Caco-2 (cell line): ENCODE measurements at regions not wholly inside any gene's neighbourhood (a gene's known extent, or its start where the extent isn't known, plus 50 kb on each side); places are given as distances from the start of the nearest gene placed in this dataset.

Source experiments
- BruUV-seq: library from RNA; stranded (reverse); fragments of 400-500 nt; replicated peaks from 2 replicates; lab custom pipeline; 2021; lab: Mats Ljungman, UMichigan
- CTCF ChIA-PET: fragments of 300-600 bp; sonication (Branson Sonifier 250); formaldehyde crosslinking; loops from one replicate; lab custom pipeline; 2022; ENCODE audit warnings: antibody characterized with exemption; lab: Charles Lee
- POLR2A ChIA-PET: fragments of 300-600 bp; sonication (Branson Sonifier 250); formaldehyde crosslinking; loops from one replicate; lab custom pipeline; 2022; ENCODE audit warnings: antibody characterized with exemption; lab: Charles Lee
- DNase-seq, 2 experiments: peaks; one replicate each; pipeline versions ENCODE4 v3.0.0 to v3.0.0-alpha.2; 2020 to 2022
- H3K27me3 ChIP-seq: replicated peaks from 2 replicates; pipeline ENCODE4 v1.6.0; 2011; ENCODE audit warnings: low read length; ENCODE audit not compliant: control insufficient read depth, insufficient read depth
- H3K36me3 ChIP-seq: 2 replicates; pipeline ENCODE4 v1.5.1; 2011; ENCODE audit warnings: low read length; ENCODE audit not compliant: control insufficient read depth, insufficient read depth
- H3K4me1 ChIP-seq: fragments of 250-450 bp; sonication (Bioruptor Pico); 2 replicates; pipeline ENCODE4 v1.5.1; 2020; ENCODE audit warnings: mild to moderate bottlenecking
- H3K4me3 ChIP-seq: 2 replicates; pipeline ENCODE4 v1.5.1; 2011; ENCODE audit warnings: low read depth, mild to moderate bottlenecking, control low read depth, low read length
- H3K9me3 ChIP-seq: fragments of 250-450 bp; sonication (Bioruptor Pico); 2 replicates; pipeline ENCODE4 v1.5.1; 2020; ENCODE audit warnings: mild to moderate bottlenecking, moderate library complexity
- H3K27ac Mint-ChIP-seq: one replicate; pipeline ENCODE4 v1.8.0; 2022; ENCODE audit warnings: mixed read lengths; ENCODE audit not compliant: unreplicated experiment
- H3K27me3 Mint-ChIP-seq: one replicate; pipeline ENCODE4 v1.8.0; 2022; ENCODE audit warnings: mixed read lengths; ENCODE audit not compliant: insufficient read depth, unreplicated experiment
- H3K36me3 Mint-ChIP-seq: one replicate; pipeline ENCODE4 v1.8.0; 2022; ENCODE audit warnings: mild to moderate bottlenecking, mixed read lengths; ENCODE audit not compliant: insufficient read depth, unreplicated experiment
- H3K4me1 Mint-ChIP-seq: one replicate; pipeline ENCODE4 v1.8.0; 2022; ENCODE audit warnings: low read depth, mixed read lengths; ENCODE audit not compliant: unreplicated experiment
- H3K4me3 Mint-ChIP-seq: one replicate; pipeline ENCODE4 v1.8.0; 2022; ENCODE audit warnings: mild to moderate bottlenecking, moderate library complexity, mixed read lengths; ENCODE audit not compliant: unreplicated experiment
- H3K9me3 Mint-ChIP-seq: one replicate; pipeline ENCODE4 v1.8.0; 2022; ENCODE audit warnings: mixed read lengths; ENCODE audit not compliant: unreplicated experiment
- CTCF ChIP-seq, 2 experiments: fragments of 200-600 bp in 1 of 2; IDR thresholded peaks; 1 replicate in 1 of 2; 2 replicates in 1 of 2; pipeline versions ENCODE4 v1.5.1 to v1.8.0; 2011 to 2022; ENCODE audit warnings: antibody characterized with exemption in 1 of 2, control low read depth in 1 of 2, inconsistent platforms in 1 of 2, low read depth in 1 of 2, low read length in 1 of 2, mild to moderate bottlenecking in 1 of 2, moderate library complexity in 1 of 2; ENCODE audit not compliant: insufficient read depth in 1 of 2, severe bottlenecking in 1 of 2, unreplicated experiment in 1 of 2
- intact Hi-C: fragments of 100-400 bp; cut with micrococcal nuclease; formaldehyde crosslinking; loops from one replicate; pipeline ENCODE4 v1.10.0; 2022; ENCODE audit not compliant: unreplicated experiment

GRCh38 chr12:63007726-63008125 is 72.8 kb upstream of the PPM1H start:
- Histone ChIP-seq H3K9me3 (no peaks in the 10 kb centered on the region; the same call in 1 of the 2 replicates), H3K4me3 (no peak overlapping the region), H3K4me1 (peaks cover 66% of the 10 kb centered on the region), H3K36me3 (no peaks in the 10 kb centered on the region), H3K27me3 (no peaks in the 10 kb centered on the region)
- H3K4me3 Mint-ChIP-seq, result no peak overlapping the region
- peaks cover 34% of the 10 kb centered on the region for H3K4me1 Mint-ChIP-seq
- no peaks in the 10 kb centered on the region for H3K36me3 Mint-ChIP-seq
- TF ChIP-seq CTCF (IDR thresholded peaks at IDR 0.05; ENCODE audit: insufficient read depth in 1 of 2, low read depth in 1 of 2, low read length in 1 of 2, severe bottlenecking in 1 of 2, unreplicated experiment in 1 of 2), result no peak
- no peak for DNase-seq
- ChIA-PET POLR2A (interaction anchor here (1.2 kb wide), 1 partner anchor 9 kb away, joined by 3 read pairs; no protein-coding TSS in a partner anchor), CTCF (no interaction called here)
- BruUV-seq, result no TSS peak
- intact Hi-C loops, result loop anchor here (2.0 kb wide), 2 partner anchors 73 to 141 kb away; partner anchors contain the start of gene PPM1H
- no peaks in the 10 kb centered on the region for H3K27me3 Mint-ChIP-seq
- peaks cover 21% of the 10 kb centered on the region for H3K9me3 Mint-ChIP-seq
- H3K27ac Mint-ChIP-seq, result peak overlapping the region; percentile 79

GRCh38 chr12:63006536-63006935 is 71.6 kb upstream of the PPM1H start:
- Histone ChIP-seq H3K9me3 (no peaks in the 10 kb centered on the region; the same call in 1 of the 2 replicates), H3K4me1 (peaks cover 59% of the 10 kb centered on the region), H3K4me3 (no peak overlapping the region), H3K36me3 (no peaks in the 10 kb centered on the region), H3K27me3 (no peaks in the 10 kb centered on the region)
- peak overlapping the region; percentile 4 for H3K4me3 Mint-ChIP-seq
- TF ChIP-seq CTCF (IDR thresholded peaks at IDR 0.05; ENCODE audit: insufficient read depth in 1 of 2, low read depth in 1 of 2, low read length in 1 of 2, severe bottlenecking in 1 of 2, unreplicated experiment in 1 of 2), result no peak
- BruUV-seq, result no TSS peak
- H3K27me3 Mint-ChIP-seq, result no peaks in the 10 kb centered on the region
- H3K9me3 Mint-ChIP-seq, result peaks cover 21% of the 10 kb centered on the region
- peak overlapping the region; percentile 87 for H3K27ac Mint-ChIP-seq
- H3K4me1 Mint-ChIP-seq, result peaks cover 34% of the 10 kb centered on the region
- intact Hi-C loops, result loop anchor here (1.0 to 2.0 kb wide), 5 partner anchors 8 to 140 kb away; partner anchors contain the start of gene PPM1H
- POLR2A ChIA-PET, result interaction anchor here (1.2 kb wide), 1 partner anchor 8 kb away, joined by 3 read pairs; no protein-coding TSS in a partner anchor
- CTCF ChIA-PET, result no interaction called here
- DNase-seq, result peak; percentile 48 to 55
- H3K36me3 Mint-ChIP-seq, result no peaks in the 10 kb centered on the region

- intact Hi-C loops, result no loop called here
- H3K27ac Mint-ChIP-seq, result peak overlapping the region; percentile 55
- ChIA-PET POLR2A (no interaction called here), CTCF (no interaction called here)
- Histone ChIP-seq H3K4me3 (no peak overlapping the region), H3K27me3 (no peaks in the 10 kb centered on the region), H3K4me1 (peaks cover 68% of the 10 kb centered on the region), H3K9me3 (no peaks in the 10 kb centered on the region; the same call in 1 of the 2 replicates), H3K36me3 (no peaks in the 10 kb centered on the region)
- H3K9me3 Mint-ChIP-seq, result peaks cover 19% of the 10 kb centered on the region
- no peak for TF ChIP-seq CTCF (IDR thresholded peaks at IDR 0.05; ENCODE audit: insufficient read depth in 1 of 2, low read depth in 1 of 2, low read length in 1 of 2, severe bottlenecking in 1 of 2, unreplicated experiment in 1 of 2)
- DNase-seq, result no peak
- BruUV-seq, result no TSS peak
- peaks cover 36% of the 10 kb centered on the region for H3K4me1 Mint-ChIP-seq
- no peak overlapping the region for H3K4me3 Mint-ChIP-seq
- H3K27me3 Mint-ChIP-seq, result no peaks in the 10 kb centered on the region
- peaks cover 5% of the 10 kb centered on the region for H3K36me3 Mint-ChIP-seq
Observed at GRCh38 chr12:63005382-63005781, 70.4 kb upstream of the PPM1H start.
